HG03460 (cell line): ENCODE measurements at regions not wholly inside any gene's neighbourhood (a gene's known extent, or its start where the extent isn't known, plus 50 kb on each side); places are given as distances from the start of the nearest gene placed in this dataset.

Experiments
- ATAC-seq: cut with Tn5 transposase; IDR thresholded peaks from one replicate; pipeline ENCODE4 v1.9.1; 2021; ENCODE audit not compliant: unreplicated experiment

- ATAC-seq, result no peak
Measured at GRCh38 chr7:131011432-131011742, 277.4 kb upstream of the KLF14 start.

- no peak for ATAC-seq
Measured at GRCh38 chr7:131011976-131012375, 278.0 kb upstream of the KLF14 start.

GRCh38 chr7:131012477-131013031 is 278.5 kb upstream of the KLF14 start:
- no peak for ATAC-seq

- ATAC-seq, result no peak
Measured at GRCh38 chr7:131013716-131014115, 279.7 kb upstream of the KLF14 start.

GRCh38 chr7:131014906-131015656 is 281.1 kb upstream of the KLF14 start:
- no peak for ATAC-seq

- ATAC-seq, result no peak
Measured at GRCh38 chr7:131015657-131015958, 281.6 kb upstream of the KLF14 start.

GRCh38 chr7:131016230-131016629 is 282.2 kb upstream of the KLF14 start:
- ATAC-seq, result no peak

GRCh38 chr7:131019351-131019750 is 285.3 kb upstream of the KLF14 start:
- ATAC-seq, result no peak

- peak; percentile 54 for ATAC-seq
Measured at GRCh38 chr7:131020759-131021261, 286.8 kb upstream of the KLF14 start.

GRCh38 chr7:131021460-131021859 is 287.5 kb upstream of the KLF14 start:
- ATAC-seq, result no peak

- ATAC-seq, result no peak
Measured at GRCh38 chr7:131021902-131022301, 287.9 kb upstream of the KLF14 start.

GRCh38 chr7:131026297-131027000 is 292.4 kb upstream of the KLF14 start:
- peak; percentile 34 for ATAC-seq

GRCh38 chr7:131027287-131027773 is 293.3 kb upstream of the KLF14 start:
- no peak for ATAC-seq

- no peak for ATAC-seq
Measured at GRCh38 chr7:131028295-131028694, 294.3 kb upstream of the KLF14 start.

GRCh38 chr7:131029002-131029401 is 295.0 kb upstream of the KLF14 start:
- no peak for ATAC-seq

GRCh38 chr7:131031099-131031868 is 296.4 kb upstream of the MKLN1 start:
- ATAC-seq, result peak; percentile 68

GRCh38 chr7:131032786-131033185 is 294.9 kb upstream of the MKLN1 start:
- no peak for ATAC-seq

- no peak for ATAC-seq
Measured at GRCh38 chr7:131034166-131034881, 293.4 kb upstream of the MKLN1 start.

- ATAC-seq, result no peak
Measured at GRCh38 chr7:131035088-131035770, 292.4 kb upstream of the MKLN1 start.

GRCh38 chr7:131038153-131038552 is 289.5 kb upstream of the MKLN1 start:
- ATAC-seq, result no peak
